ENCODE measurements at regions not wholly inside any gene's neighbourhood (a gene's known extent, or its start where the extent isn't known, plus 50 kb on each side); places are given as distances from the start of the nearest gene placed in this dataset.

DNA sequence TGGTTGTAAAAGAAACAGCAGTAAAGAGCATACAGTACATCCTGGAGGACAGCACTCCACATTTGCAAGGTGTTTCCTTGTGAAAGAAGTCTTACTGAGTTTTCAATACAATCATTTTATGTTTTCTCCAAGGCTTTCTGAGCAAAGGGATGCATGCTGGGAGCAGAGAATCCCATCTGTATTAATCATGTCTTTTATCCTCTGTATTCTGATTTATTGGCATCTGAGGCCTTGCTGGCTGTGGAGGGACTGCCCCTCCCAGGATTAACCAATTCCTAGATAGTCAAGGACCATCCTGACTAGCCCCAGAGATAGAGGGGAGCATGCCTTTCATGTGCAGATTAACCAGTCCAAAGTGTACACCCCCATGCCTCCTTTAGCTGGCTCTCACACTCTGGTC lies 476.3 kb downstream of the SIPA1L2 start (continued):
- TF ChIP-seq RAD21 (IDR thresholded peaks at IDR 0.05 in 1 of 2, conservative IDR thresholded peaks at IDR 0.05 in 1 of 2; ENCODE audit: low read depth in 2 of 2, low read length in 2 of 2) (no peak), ASH2L (IDR thresholded peaks at IDR 0.05; ENCODE audit: low read length) (no peak), BCL11A (IDR thresholded peaks at IDR 0.05; ENCODE audit: low read depth in 2 of 2, low read length in 2 of 2) (no peak), HDAC2 (IDR thresholded peaks at IDR 0.05; ENCODE audit: borderline replicate concordance in 1 of 2, low read depth in 2 of 2, low read length in 2 of 2) (no peak), SIX5 (IDR thresholded peaks at IDR 0.05; ENCODE audit: low read depth, low read length) (no peak)

Data from H1 (cell line).